ENCODE measurements at regions not wholly inside any gene's neighbourhood (a gene's known extent, or its start where the extent isn't known, plus 50 kb on each side); places are given as distances from the start of the nearest gene placed in this dataset.

DNA sequence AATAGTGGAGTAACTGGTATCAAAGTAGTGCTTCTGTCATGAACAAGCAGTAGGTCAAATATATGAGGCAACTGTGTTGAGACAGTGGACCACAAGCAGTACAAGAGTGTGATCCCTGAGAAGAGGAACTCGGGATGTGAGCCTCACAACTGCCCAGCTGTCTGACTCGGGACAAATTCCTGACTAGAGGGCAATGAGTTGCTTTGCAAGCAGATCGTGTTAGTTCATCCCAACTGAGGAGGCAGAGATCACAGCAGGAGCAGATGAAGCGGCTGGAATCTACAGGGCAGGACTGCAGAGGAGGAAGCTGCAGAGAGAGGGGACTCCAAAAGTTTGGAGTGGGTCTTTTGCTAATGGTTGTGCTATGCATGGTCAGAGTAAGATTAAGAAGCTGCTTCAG lies 741.1 kb downstream of the DIAPH3 start:
- TF ChIP-seq, protein P1, sequence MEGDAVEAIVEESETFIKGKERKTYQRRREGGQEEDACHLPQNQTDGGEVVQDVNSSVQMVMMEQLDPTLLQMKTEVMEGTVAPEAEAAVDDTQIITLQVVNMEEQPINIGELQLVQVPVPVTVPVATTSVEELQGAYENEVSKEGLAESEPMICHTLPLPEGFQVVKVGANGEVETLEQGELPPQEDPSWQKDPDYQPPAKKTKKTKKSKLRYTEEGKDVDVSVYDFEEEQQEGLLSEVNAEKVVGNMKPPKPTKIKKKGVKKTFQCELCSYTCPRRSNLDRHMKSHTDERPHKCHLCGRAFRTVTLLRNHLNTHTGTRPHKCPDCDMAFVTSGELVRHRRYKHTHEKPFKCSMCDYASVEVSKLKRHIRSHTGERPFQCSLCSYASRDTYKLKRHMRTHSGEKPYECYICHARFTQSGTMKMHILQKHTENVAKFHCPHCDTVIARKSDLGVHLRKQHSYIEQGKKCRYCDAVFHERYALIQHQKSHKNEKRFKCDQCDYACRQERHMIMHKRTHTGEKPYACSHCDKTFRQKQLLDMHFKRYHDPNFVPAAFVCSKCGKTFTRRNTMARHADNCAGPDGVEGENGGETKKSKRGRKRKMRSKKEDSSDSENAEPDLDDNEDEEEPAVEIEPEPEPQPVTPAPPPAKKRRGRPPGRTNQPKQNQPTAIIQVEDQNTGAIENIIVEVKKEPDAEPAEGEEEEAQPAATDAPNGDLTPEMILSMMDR (IDR thresholded peaks at IDR 0.05; ENCODE audit: poor library complexity, severe bottlenecking), result no peak
- TF ChIP-seq RAD21 (conservative IDR thresholded peaks at IDR 0.05), result no peak
- no peak for TF ChIP-seq TAF1 (IDR thresholded peaks at IDR 0.05; ENCODE audit: low read depth)
- TF ChIP-seq EZH2 (IDR thresholded peaks at IDR 0.05; ENCODE audit: borderline replicate concordance, insufficient read depth, low read length, poor library complexity, severe bottlenecking), result no peak
